Ishikawa (cell line): ENCODE measurements at regions not wholly inside any gene's neighbourhood (a gene's known extent, or its start where the extent isn't known, plus 50 kb on each side); places are given as distances from the start of the nearest gene placed in this dataset.

ENCODE experiments used
- CEBPB ChIP-seq: IDR thresholded peaks from 2 replicates; pipeline ENCODE4 v1.6.1; 2012
- CREB1 ChIP-seq: IDR thresholded peaks from 2 replicates; pipeline ENCODE4 v1.6.1; 2012; ENCODE audit warnings: low read depth
- EGR1 ChIP-seq: IDR thresholded peaks from 2 replicates; pipeline ENCODE4 v1.6.1; 2012
- EP300 ChIP-seq: IDR thresholded peaks from 2 replicates; pipeline ENCODE4 v1.6.1; 2012; ENCODE audit warnings: borderline replicate concordance
- FOXM1 ChIP-seq: IDR thresholded peaks from 2 replicates; pipeline ENCODE4 v1.6.1; 2012; ENCODE audit warnings: low read depth, borderline replicate concordance
- NFIC ChIP-seq: IDR thresholded peaks from 2 replicates; pipeline ENCODE4 v1.6.1; 2012
- RAD21 ChIP-seq: IDR thresholded peaks from 2 replicates; pipeline ENCODE4 v1.6.1; 2012; ENCODE audit warnings: low read depth
- TAF1 ChIP-seq: IDR thresholded peaks from 2 replicates; pipeline ENCODE4 v1.6.1; 2012; ENCODE audit warnings: low read depth, mild to moderate bottlenecking
- TCF12 ChIP-seq: IDR thresholded peaks from 2 replicates; pipeline ENCODE4 v1.6.1; 2012; ENCODE audit warnings: low read depth
- TEAD4 ChIP-seq: IDR thresholded peaks from 2 replicates; pipeline ENCODE4 v1.6.1; 2012
- YY1 ChIP-seq: IDR thresholded peaks from 2 replicates; pipeline ENCODE4 v1.6.1; 2012; ENCODE audit warnings: low read depth
- ZBTB7A ChIP-seq: IDR thresholded peaks from 2 replicates; pipeline ENCODE4 v1.6.1; 2012; ENCODE audit warnings: low read depth
- TF ChIP-seq, protein P1 (sequence below): IDR thresholded peaks from 2 replicates; pipeline ENCODE4 v1.6.1; 2012; ENCODE audit warnings: low read depth, mild to moderate bottlenecking
- TF ChIP-seq, protein P2 (sequence below): IDR thresholded peaks from 2 replicates; pipeline ENCODE4 v1.6.1; 2012
- TF ChIP-seq, protein P3 (sequence below): IDR thresholded peaks from 2 replicates; pipeline ENCODE4 v1.6.1; 2012

DNA sequence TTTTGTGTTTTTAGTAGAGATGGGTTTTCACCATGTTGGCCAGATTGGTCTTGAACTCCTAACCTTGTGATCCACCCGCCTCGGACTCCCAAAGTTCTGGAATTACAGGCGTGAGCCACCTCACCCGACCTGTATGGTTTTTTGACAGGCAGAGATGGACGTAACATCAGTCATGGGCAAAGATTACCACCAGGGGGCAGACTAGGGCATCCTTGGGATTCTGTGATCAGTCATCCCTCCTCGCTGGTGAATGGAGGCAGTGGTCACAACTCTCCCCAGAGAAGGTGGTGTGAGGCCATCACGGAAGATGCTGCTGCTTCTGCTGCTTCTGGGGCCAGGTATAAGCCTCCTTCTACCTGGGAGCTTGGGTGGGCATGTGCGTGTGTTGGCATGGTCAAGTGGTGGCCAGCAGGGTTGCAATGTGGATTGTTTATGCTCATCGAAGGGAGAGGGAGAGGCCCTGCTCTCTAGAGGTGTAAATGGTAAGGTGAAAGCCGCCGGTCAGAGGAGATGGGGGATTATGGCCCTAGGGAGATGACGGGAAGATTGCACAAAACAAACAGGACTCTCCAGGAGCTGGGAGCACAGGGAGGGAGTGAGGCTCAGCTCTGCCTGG, 122.7 kb upstream of the PRSS1 start:
- TF ChIP-seq, protein P1, sequence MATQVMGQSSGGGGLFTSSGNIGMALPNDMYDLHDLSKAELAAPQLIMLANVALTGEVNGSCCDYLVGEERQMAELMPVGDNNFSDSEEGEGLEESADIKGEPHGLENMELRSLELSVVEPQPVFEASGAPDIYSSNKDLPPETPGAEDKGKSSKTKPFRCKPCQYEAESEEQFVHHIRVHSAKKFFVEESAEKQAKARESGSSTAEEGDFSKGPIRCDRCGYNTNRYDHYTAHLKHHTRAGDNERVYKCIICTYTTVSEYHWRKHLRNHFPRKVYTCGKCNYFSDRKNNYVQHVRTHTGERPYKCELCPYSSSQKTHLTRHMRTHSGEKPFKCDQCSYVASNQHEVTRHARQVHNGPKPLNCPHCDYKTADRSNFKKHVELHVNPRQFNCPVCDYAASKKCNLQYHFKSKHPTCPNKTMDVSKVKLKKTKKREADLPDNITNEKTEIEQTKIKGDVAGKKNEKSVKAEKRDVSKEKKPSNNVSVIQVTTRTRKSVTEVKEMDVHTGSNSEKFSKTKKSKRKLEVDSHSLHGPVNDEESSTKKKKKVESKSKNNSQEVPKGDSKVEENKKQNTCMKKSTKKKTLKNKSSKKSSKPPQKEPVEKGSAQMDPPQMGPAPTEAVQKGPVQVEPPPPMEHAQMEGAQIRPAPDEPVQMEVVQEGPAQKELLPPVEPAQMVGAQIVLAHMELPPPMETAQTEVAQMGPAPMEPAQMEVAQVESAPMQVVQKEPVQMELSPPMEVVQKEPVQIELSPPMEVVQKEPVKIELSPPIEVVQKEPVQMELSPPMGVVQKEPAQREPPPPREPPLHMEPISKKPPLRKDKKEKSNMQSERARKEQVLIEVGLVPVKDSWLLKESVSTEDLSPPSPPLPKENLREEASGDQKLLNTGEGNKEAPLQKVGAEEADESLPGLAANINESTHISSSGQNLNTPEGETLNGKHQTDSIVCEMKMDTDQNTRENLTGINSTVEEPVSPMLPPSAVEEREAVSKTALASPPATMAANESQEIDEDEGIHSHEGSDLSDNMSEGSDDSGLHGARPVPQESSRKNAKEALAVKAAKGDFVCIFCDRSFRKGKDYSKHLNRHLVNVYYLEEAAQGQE: no peak
- TF ChIP-seq TEAD4: no peak
- TF ChIP-seq FOXM1: no peak
- TF ChIP-seq CREB1: no peak
- peak; percentile 46 for TF ChIP-seq RAD21
- TF ChIP-seq, protein P2, sequence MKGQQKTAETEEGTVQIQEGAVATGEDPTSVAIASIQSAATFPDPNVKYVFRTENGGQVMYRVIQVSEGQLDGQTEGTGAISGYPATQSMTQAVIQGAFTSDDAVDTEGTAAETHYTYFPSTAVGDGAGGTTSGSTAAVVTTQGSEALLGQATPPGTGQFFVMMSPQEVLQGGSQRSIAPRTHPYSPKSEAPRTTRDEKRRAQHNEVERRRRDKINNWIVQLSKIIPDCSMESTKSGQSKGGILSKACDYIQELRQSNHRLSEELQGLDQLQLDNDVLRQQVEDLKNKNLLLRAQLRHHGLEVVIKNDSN: no peak
- no peak for TF ChIP-seq TCF12

DNA sequence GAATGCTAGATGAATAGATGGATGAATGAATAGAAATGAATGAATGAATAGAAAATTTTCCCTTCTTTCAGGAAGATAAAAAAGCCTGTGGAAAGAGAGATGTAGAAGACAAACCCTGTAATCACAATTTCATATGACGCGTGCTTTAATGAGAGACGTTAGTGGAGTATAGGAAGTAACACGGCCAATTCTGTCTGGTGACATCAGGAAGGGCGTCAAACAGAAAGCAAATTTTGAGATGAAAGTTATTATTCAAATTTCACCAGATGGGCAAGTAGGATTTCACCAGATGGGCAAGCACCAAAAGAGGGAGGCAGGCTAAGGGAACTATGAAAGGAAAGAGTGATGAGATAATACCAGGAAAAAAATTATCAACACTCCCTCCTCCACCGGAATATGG, 128.9 kb upstream of the PRSS1 start:
- TF ChIP-seq EGR1 (no peak), TEAD4 (no peak), EP300 (no peak), TCF12 (no peak), TAF1 (no peak), CEBPB (no peak), CREB1 (no peak), ZBTB7A (no peak), NFIC (no peak), FOXM1 (no peak), RAD21 (no peak), YY1 (no peak)
- TF ChIP-seq, protein P3, sequence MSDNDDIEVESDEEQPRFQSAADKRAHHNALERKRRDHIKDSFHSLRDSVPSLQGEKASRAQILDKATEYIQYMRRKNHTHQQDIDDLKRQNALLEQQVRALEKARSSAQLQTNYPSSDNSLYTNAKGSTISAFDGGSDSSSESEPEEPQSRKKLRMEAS: no peak
- TF ChIP-seq, protein P1: no peak
- TF ChIP-seq, protein P2: no peak

DNA sequence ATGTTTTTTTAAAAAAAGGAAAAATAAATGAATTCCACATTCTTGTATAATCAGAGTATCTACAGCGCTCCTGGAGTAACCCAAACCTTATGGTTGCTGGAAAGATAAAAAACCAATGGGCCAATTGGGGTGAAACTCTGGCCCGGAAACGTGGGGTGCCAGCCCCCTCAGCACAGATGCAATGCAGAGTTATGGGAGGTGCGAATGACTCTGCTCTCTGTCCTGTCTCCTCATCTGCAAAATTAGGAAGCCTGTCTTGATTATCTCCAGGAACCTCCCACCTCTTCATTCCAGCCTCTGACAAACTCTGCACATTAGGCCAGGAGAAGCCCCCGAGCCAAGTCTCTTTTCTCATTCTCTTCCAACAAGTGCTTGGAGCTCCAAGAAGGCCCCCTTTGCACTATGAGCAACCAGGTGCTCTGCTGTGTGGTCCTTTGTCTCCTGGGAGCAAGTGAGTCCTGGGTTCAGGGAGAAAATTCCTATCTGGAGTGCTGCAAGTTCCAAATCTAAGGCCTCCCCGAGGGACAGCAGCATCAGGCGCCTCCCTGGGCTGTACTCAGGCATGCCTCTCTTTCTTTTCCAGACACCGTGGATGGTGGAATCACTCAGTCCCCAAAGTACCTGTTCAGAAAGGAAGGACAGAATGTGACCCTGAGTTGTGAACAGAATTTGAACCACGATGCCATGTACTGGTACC, 130.5 kb upstream of the PRSS1 start:
- no peak for TF ChIP-seq YY1
- TF ChIP-seq FOXM1: no peak
- no peak for TF ChIP-seq TCF12
- TF ChIP-seq TAF1: no peak
- TF ChIP-seq, protein P2: no peak
- TF ChIP-seq EGR1: no peak

DNA sequence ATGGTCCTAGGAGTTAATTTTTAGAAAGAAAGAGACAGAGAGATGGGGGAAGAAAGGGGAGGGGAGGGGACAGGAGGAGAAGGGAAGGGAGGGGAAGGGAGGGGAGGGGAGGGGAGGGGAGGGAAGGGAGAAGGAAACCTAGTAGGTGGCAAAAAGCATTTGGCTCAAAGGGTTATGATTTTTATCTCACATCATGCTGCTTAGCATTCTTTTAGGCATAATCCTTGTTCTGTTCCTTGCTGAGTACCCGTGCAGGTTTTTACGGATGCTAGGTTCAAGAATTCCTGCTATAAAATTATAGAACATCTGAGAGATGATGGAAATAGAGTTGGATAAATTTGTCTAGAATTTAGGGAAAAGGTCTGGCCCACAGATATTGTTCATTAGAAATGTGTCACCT, 132.4 kb upstream of the PRSS1 start:
- TF ChIP-seq TEAD4: no peak

DNA sequence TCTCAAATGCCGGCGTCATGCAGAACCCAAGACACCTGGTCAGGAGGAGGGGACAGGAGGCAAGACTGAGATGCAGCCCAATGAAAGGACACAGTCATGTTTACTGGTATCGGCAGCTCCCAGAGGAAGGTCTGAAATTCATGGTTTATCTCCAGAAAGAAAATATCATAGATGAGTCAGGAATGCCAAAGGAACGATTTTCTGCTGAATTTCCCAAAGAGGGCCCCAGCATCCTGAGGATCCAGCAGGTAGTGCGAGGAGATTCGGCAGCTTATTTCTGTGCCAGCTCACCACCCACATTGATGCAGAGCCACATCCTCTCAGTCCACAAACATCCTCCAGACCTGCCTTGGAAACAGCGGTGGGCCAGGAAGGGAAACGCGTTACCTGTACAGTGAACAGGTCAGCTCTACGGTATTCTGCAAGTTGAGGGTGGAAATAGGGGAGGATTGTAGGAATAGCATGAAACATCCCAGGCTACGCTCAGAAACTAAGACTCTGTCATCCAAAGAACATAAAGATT, 133.1 kb upstream of the PRSS1 start:
- no peak for TF ChIP-seq YY1

DNA sequence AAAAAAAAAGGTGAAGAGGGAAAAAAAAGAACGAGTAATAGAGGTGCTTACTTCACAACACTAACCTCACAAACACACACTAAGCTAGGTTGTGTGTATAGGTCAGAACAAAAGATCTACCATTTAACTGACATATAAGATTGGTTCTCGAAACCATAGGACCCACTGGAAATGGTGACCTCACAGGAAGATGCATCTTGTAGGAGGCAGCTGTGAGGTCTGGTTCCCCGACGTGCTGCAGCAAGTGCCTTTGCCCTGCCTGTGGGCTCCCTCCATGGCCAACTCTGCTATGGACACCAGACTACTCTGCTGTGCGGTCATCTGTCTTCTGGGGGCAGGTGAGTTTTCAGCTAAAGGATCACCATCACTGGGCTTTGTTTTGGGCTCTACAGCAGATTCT, 133.8 kb upstream of the PRSS1 start:
- TF ChIP-seq, protein P1: no peak
- TF ChIP-seq, protein P2: no peak
- TF ChIP-seq CEBPB (no peak), ZBTB7A (no peak), FOXM1 (no peak), TEAD4 (no peak), CREB1 (no peak), EGR1 (no peak), YY1 (no peak), TCF12 (no peak), NFIC (no peak), RAD21 (no peak)
